Body of pancreas (tissue), 4 donors: ENCODE measurements at regions not wholly inside any gene's neighbourhood (a gene's known extent, or its start where the extent isn't known, plus 50 kb on each side); places are given as distances from the start of the nearest gene placed in this dataset.

Experiments
- ATAC-seq: fragments of 150-250 bp; one replicate; pipeline ENCODE4 v1.9.1; 2016
- DNase-seq, 4 donors: peaks; one replicate each; pipeline ENCODE4 v3.0.0-alpha.2; 2019
- H3K27ac ChIP-seq, 4 donors: fragments of 200-600 bp; sonication (generic); 1 replicate in 3 of 4; 2 replicates in 1 of 4; pipeline versions ENCODE4 v1.5.1 to v1.6.1; 2016 to 2019; ENCODE audit warnings: mild to moderate bottlenecking in 1 of 4, mixed read lengths in 1 of 4, moderate library complexity in 1 of 4
- H3K27me3 ChIP-seq, 2 donors: fragments of 200-600 bp; sonication (generic); one replicate each; pipeline ENCODE4 v1.6.0; 2016; ENCODE audit warnings: mild to moderate bottlenecking in 1 of 2
- H3K36me3 ChIP-seq, 2 donors: fragments of 200-600 bp; sonication (generic); replicated peaks in 1 of 2; 2 replicates each; pipeline ENCODE4 v1.5.1; 2016; ENCODE audit warnings: low read depth in 2 of 2; ENCODE audit not compliant: insufficient read depth in 1 of 2
- H3K4me1 ChIP-seq: fragments of 200-600 bp; sonication (generic); one replicate; pipeline ENCODE4 v1.6.0; 2016
- H3K4me3 ChIP-seq, 2 donors: fragments of 200-600 bp; sonication (generic); 1 replicate in 1 of 2; 2 replicates in 1 of 2; pipeline ENCODE4 v1.5.1; 2016 to 2019
- H3K9me3 ChIP-seq, 3 donors: fragments of 200-600 bp; sonication (generic); 1 replicate in 2 of 3; 2 replicates in 1 of 3; pipeline ENCODE4 v1.5.1; 2016
- POLR2A ChIP-seq, 3 donors: fragments of 450-650 bp; IDR thresholded peaks; one replicate each; pipeline ENCODE4 v1.6.1; 2016; ENCODE audit warnings: antibody characterized with exemption in 3 of 3, mild to moderate bottlenecking in 2 of 3
- WGBS, 2 donors: methylation state at CpG; one replicate each; pipeline ENCODE4 v1.1.5; 2017; 5-methylcytosine and 5-hydroxymethylcytosine counted together
- intact Hi-C: fragments of 100-400 bp; cut with DNase I; formaldehyde crosslinking; loops from one replicate; pipeline ENCODE4 v1.15.1; 2023
- TF ChIP-seq, protein P1 (sequence below), 7 experiments: fragments of 450-650 bp in 4 of 7; fragments of 200-600 bp in 3 of 7; sonication (generic) in 3 of 7; IDR thresholded peaks; one replicate each; pipeline ENCODE4 v1.5.1; 2016 to 2019; ENCODE audit warnings: antibody characterized with exemption in 7 of 7

DNA sequence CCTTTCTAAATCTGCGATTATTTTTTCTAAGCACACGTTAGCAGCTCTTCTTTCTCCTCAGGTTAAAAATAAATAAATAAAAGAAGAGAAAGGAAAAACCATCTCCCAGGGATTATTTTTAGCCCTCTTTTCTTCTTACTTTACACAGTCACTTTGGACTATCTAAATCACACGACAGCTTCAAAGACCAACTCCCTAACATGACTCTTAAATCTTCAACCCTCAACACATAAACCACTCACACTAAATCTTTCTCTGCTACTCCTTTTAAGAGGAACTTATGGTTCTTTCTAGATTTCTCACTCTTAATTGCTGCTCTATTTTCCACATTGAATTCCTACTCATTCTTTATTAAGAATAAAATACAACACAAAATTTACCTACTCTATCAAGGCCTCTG, 1095.0 kb upstream of the B3GALT2 start:
- Histone ChIP-seq H3K4me3 (no peak overlapping the region), H3K27me3 (no peaks in the 10 kb centered on the region), H3K27ac (no peak overlapping the region), H3K36me3 (no peaks in the 10 kb centered on the region), H3K4me1 (no peaks in the 10 kb centered on the region), H3K9me3 (no peaks in the 10 kb centered on the region)
- no peak for TF ChIP-seq POLR2A (IDR thresholded peaks at IDR 0.05)
- TF ChIP-seq, protein P1, sequence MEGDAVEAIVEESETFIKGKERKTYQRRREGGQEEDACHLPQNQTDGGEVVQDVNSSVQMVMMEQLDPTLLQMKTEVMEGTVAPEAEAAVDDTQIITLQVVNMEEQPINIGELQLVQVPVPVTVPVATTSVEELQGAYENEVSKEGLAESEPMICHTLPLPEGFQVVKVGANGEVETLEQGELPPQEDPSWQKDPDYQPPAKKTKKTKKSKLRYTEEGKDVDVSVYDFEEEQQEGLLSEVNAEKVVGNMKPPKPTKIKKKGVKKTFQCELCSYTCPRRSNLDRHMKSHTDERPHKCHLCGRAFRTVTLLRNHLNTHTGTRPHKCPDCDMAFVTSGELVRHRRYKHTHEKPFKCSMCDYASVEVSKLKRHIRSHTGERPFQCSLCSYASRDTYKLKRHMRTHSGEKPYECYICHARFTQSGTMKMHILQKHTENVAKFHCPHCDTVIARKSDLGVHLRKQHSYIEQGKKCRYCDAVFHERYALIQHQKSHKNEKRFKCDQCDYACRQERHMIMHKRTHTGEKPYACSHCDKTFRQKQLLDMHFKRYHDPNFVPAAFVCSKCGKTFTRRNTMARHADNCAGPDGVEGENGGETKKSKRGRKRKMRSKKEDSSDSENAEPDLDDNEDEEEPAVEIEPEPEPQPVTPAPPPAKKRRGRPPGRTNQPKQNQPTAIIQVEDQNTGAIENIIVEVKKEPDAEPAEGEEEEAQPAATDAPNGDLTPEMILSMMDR (IDR thresholded peaks at IDR 0.05) = no peak
- WGBS, 2 donors = 70 to 75% methylated on average over 3 of the region's 3 CpGs
- DNase-seq (no peak), ATAC-seq (no peak)
- intact Hi-C loops = no loop called here

DNA sequence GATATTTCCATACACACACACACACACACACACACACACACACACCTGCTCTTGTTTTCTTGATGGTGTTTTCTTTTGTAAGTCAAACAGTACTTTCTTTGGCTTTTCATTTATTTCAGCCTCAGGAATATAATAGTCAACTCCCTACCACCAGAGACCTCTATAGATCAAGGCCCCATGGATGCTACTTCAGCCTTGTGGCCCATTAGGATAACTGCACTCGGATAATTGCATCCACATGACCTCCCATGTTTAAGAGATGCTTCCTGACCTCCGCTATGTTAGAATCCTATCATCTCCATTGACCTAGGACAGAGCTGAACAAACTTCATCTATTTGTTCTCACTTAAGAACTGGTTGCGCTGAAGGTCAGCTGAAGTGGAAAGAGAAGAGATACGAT, 1094.0 kb upstream of the B3GALT2 start:
- DNase-seq (no peak), ATAC-seq (no peak)
- WGBS, 2 donors = 67 to 88% methylated on average over 4 of the region's 4 CpGs
- Histone ChIP-seq H3K27me3 (no peaks in the 10 kb centered on the region), H3K9me3 (no peaks in the 10 kb centered on the region), H3K27ac (no peak overlapping the region), H3K4me3 (no peak overlapping the region), H3K4me1 (no peaks in the 10 kb centered on the region), H3K36me3 (no peaks in the 10 kb centered on the region)
- intact Hi-C loops = no loop called here
- TF ChIP-seq POLR2A (IDR thresholded peaks at IDR 0.05) = no peak
- TF ChIP-seq, protein P1 (IDR thresholded peaks at IDR 0.05) = no peak

DNA sequence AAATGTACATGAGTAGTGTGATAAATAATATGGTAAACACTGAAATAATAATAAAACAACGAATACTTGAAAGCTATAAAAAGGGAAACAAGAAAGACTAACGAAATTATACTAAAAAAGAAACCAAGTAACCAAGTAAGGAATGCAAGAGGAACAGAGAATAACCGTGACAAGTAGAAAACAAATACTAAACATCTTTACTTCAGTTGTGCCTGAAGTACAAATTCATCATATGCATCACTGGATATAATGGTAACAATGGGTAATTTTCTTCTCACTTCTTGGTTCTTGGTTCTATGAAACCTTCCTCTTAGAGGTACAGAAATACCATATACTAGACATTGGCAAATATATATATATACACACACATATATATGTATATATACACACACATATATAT, 1093.6 kb upstream of the B3GALT2 start:
- no peaks in the 10 kb centered on the region for H3K27me3 ChIP-seq
- WGBS, 2 donors = 60 to 79% methylated on average over 3 of the region's 3 CpGs
- H3K4me3 ChIP-seq = no peak overlapping the region
- H3K4me1 ChIP-seq = no peaks in the 10 kb centered on the region
- TF ChIP-seq, protein P1 (IDR thresholded peaks at IDR 0.05) = no peak
- no peak for TF ChIP-seq POLR2A (IDR thresholded peaks at IDR 0.05)
- intact Hi-C loops = no loop called here
- H3K9me3 ChIP-seq = no peaks in the 10 kb centered on the region
- no peak overlapping the region for H3K27ac ChIP-seq
- ATAC-seq (no peak), DNase-seq (no peak)
- H3K36me3 ChIP-seq = no peaks in the 10 kb centered on the region

DNA sequence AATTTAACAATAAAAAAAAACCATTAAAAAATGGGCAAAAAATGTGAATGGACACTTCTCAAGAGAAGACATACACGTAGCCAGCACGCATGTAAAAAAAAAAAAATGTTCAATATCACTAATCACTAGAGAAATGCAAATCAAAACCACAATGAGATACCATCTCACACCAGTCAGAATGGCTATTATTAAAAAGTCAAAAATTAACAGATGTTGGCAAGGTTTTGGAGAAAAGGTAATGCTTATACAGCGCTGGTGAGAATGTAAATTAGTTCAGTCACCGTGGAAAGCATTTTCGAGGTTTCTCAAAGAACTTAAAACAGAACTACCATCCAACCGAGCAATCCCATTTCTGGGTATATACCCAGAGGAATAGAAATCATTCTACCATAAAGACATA, 1091.5 kb upstream of the B3GALT2 start:
- TF ChIP-seq, protein P1 (IDR thresholded peaks at IDR 0.05) = no peak
- no peak for TF ChIP-seq POLR2A (IDR thresholded peaks at IDR 0.05)
- H3K9me3 ChIP-seq = no peaks in the 10 kb centered on the region
- no peak overlapping the region for H3K4me3 ChIP-seq
- no peaks in the 10 kb centered on the region for H3K4me1 ChIP-seq
- DNase-seq (no peak), ATAC-seq (no peak)
- intact Hi-C loops = no loop called here
- H3K27me3 ChIP-seq = no peaks in the 10 kb centered on the region
- 83 to 89% methylated on average over 6 of the region's 6 CpGs for WGBS, 2 donors
- no peak overlapping the region for H3K27ac ChIP-seq
- no peaks in the 10 kb centered on the region for H3K36me3 ChIP-seq

DNA sequence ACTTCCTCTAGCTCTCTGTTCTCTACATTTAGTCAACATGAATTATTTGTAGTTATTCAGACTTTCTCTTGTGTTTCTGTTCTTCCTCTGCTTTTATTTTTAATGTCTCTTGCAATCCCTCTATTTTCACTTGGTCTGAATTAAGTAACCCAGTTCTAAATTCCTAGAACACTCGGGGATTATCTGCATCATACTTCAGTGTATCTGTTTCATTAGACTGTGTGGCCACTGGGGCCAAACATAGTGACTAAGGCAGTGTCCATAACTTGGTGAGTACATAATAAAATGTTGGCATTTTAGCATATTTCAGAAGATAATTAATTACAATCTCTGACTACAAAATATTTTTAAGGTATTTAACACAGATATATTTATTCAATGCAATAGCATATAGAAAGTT, 1087.2 kb upstream of the B3GALT2 start:
- H3K4me1 ChIP-seq = no peaks in the 10 kb centered on the region
- H3K9me3 ChIP-seq = no peaks in the 10 kb centered on the region
- TF ChIP-seq, protein P1 (IDR thresholded peaks at IDR 0.05) = no peak
- TF ChIP-seq POLR2A (IDR thresholded peaks at IDR 0.05) = no peak
- no peak overlapping the region for H3K27ac ChIP-seq
- no peaks in the 10 kb centered on the region for H3K36me3 ChIP-seq
- H3K4me3 ChIP-seq = no peak overlapping the region
- WGBS, 2 donors = 48 to 49% methylated on average over 1 of the region's 1 CpG
- DNase-seq (no peak), ATAC-seq (no peak)
- intact Hi-C loops = no loop called here
- no peaks in the 10 kb centered on the region for H3K27me3 ChIP-seq
